Endothelial cell of umbilical vein (primary cell): ENCODE measurements at regions not wholly inside any gene's neighbourhood (a gene's known extent, or its start where the extent isn't known, plus 50 kb on each side); places are given as distances from the start of the nearest gene placed in this dataset.

Experiments used
- CTCF ChIP-seq, 2 donors: IDR thresholded peaks; 1 replicate in 1 of 2; 2 replicates in 1 of 2; pipeline ENCODE4 v1.5.1; 2011; ENCODE audit warnings: low read length in 2 of 2, mild to moderate bottlenecking in 2 of 2, moderate library complexity in 2 of 2, control low read depth in 1 of 2, inconsistent platforms in 1 of 2, low read depth in 1 of 2; ENCODE audit not compliant: insufficient read depth in 1 of 2; ENCODE audit errors: extremely low read depth in 1 of 2
- EZH2 ChIP-seq: IDR thresholded peaks from 2 replicates; pipeline ENCODE4 v1.6.1; 2012; ENCODE audit warnings: borderline replicate concordance, low read depth, mild to moderate bottlenecking, moderate library complexity, low read length, inconsistent platforms; ENCODE audit not compliant: severe bottlenecking
- MAX ChIP-seq: IDR thresholded peaks from 2 replicates; pipeline ENCODE4 v1.6.1; 2011; ENCODE audit not compliant: insufficient read depth, insufficient read length
- MYC ChIP-seq: IDR thresholded peaks from one replicate; pipeline ENCODE4 v1.6.1; 2011; ENCODE audit warnings: mild to moderate bottlenecking, low read depth, low read length
- POLR2A ChIP-seq: IDR thresholded peaks from 2 replicates; pipeline ENCODE4 v1.6.1; 2012; ENCODE audit warnings: low read depth, mild to moderate bottlenecking, control low read depth, low read length
- POLR2AphosphoS5 ChIP-seq: IDR thresholded peaks from 2 replicates; pipeline ENCODE4 v1.6.1; 2012; ENCODE audit warnings: low read depth, mild to moderate bottlenecking, control low read depth, low read length, moderate library complexity; ENCODE audit not compliant: insufficient read depth

GRCh38 chr5:68818870-68819269, 274.9 kb upstream of the SLC30A5 start:
- TF ChIP-seq CTCF (IDR thresholded peaks at IDR 0.05; ENCODE audit: extremely low read depth in 1 of 2, insufficient read depth in 1 of 2, low read depth in 1 of 2, low read length in 2 of 2): no peak
- no peak for TF ChIP-seq MYC
- no peak for TF ChIP-seq POLR2A
- TF ChIP-seq POLR2AphosphoS5: no peak
- TF ChIP-seq EZH2: no peak
- no peak for TF ChIP-seq MAX
